DOHH2 (cell line): ENCODE measurements at regions not wholly inside any gene's neighbourhood (a gene's known extent, or its start where the extent isn't known, plus 50 kb on each side); places are given as distances from the start of the nearest gene placed in this dataset.

Experiments
- H3F3A ChIP-seq: fragments of 200-600 bp; sonication (generic), shearing (Covaris generic); 2 replicates; pipeline ENCODE4 v1.6.0; 2016; ENCODE audit warnings: antibody characterized with exemption, mild to moderate bottlenecking; ENCODE audit not compliant: control insufficient read depth, insufficient read depth
- H3K27ac ChIP-seq: fragments of 200-600 bp; sonication (generic); 2 replicates; pipeline ENCODE4 v1.5.1; 2014; ENCODE audit warnings: low read depth, mild to moderate bottlenecking, low read length, moderate library complexity
- H3K27me3 ChIP-seq: fragments of 200-600 bp; sonication (generic); 2 replicates; pipeline ENCODE4 v1.6.1; 2014; ENCODE audit warnings: mild to moderate bottlenecking, low read length, mixed read lengths; ENCODE audit not compliant: control insufficient read depth
- H3K36me3 ChIP-seq: fragments of 200-600 bp; sonication (generic); 2 replicates; pipeline ENCODE4 v1.6.1; 2014; ENCODE audit warnings: mild to moderate bottlenecking, low read length, moderate library complexity, mixed read lengths; ENCODE audit not compliant: control insufficient read depth
- H3K4me1 ChIP-seq: fragments of 200-600 bp; sonication (generic); 2 replicates; pipeline ENCODE4 v1.6.1; 2014; ENCODE audit warnings: mild to moderate bottlenecking, low read length, mixed read lengths; ENCODE audit not compliant: control insufficient read depth
- H3K4me2 ChIP-seq: fragments of 200-600 bp; sonication (generic); 2 replicates; pipeline ENCODE4 v1.6.0; 2014; ENCODE audit warnings: mild to moderate bottlenecking, low read length, moderate library complexity
- H3K4me3 ChIP-seq: fragments of 200-600 bp; sonication (generic); 2 replicates; pipeline ENCODE4 v1.5.1; 2014; ENCODE audit warnings: mild to moderate bottlenecking, low read length, mixed read lengths
- H3K79me2 ChIP-seq: fragments of 200-600 bp; sonication (generic); 2 replicates; pipeline ENCODE4 v1.6.1; 2014; ENCODE audit warnings: mild to moderate bottlenecking, low read length, mixed read lengths; ENCODE audit not compliant: control insufficient read depth
- H3K9me2 ChIP-seq: fragments of 200-600 bp; sonication (generic); replicated peaks from 2 replicates; pipeline ENCODE4 v1.6.1; 2014; ENCODE audit warnings: mild to moderate bottlenecking, low read length, mixed read lengths; ENCODE audit not compliant: control insufficient read depth
- H3K9me3 ChIP-seq: fragments of 200-600 bp; sonication (generic); 2 replicates; pipeline ENCODE4 v1.6.1; 2014; ENCODE audit warnings: antibody characterized with exemption, low read length, mixed read lengths; ENCODE audit not compliant: control insufficient read depth, insufficient read depth
- H4K20me1 ChIP-seq: fragments of 200-600 bp; sonication (generic); 2 replicates; pipeline ENCODE4 v1.6.0; 2014; ENCODE audit warnings: low read depth, mild to moderate bottlenecking, antibody characterized with exemption, low read length, moderate library complexity; ENCODE audit not compliant: control insufficient read depth, insufficient read depth
- EZH2phosphoT487 ChIP-seq: fragments of 200-600 bp; sonication (generic); IDR thresholded peaks from 2 replicates; pipeline ENCODE4 v1.6.1; 2017; ENCODE audit warnings: borderline replicate concordance, mild to moderate bottlenecking, antibody characterized with exemption, low read length, moderate library complexity, mixed read lengths
- TF ChIP-seq, protein P1 (sequence below): fragments of 200-600 bp; sonication (generic); IDR thresholded peaks from one replicate; pipeline ENCODE4 v1.5.1; 2014; ENCODE audit warnings: antibody characterized with exemption, mild to moderate bottlenecking, low read depth, low read length; ENCODE audit not compliant: poor library complexity, severe bottlenecking

DNA sequence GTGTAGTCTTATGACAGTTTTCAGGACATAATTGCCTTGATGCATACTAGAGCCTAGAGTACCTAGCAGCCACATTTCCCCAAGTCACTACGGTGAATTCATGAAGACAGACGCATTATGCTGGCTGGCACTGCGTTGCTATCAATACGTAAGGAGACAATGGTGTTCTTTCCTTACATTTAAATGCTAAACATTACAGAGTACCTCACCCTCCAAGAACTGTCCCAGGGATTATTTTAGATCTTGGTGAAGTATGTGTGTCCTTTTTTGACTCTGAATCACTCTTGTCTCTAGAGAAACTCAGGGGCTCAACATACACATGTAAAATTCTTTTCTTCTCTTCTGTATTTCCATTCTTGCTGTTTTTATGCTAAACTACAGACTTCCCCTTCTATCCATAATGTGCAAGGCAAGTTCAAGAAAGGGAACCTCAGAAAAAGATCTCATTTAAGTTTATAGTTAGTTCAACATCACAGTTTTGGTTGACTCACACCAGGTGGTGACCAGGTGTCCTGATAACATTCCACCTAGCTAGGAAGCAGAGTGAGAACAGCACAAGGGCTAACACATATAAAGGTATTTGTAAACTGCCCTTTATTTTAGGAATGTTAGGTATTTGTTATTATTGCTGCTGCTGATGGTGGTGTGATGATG, 212.4 kb upstream of the HNRNPA3 start:
- peaks cover 4% of the 10 kb centered on the region; the same call in 1 of the 2 replicates for H3K27me3 ChIP-seq
- TF ChIP-seq EZH2phosphoT487 = no peak
- TF ChIP-seq, protein P1, sequence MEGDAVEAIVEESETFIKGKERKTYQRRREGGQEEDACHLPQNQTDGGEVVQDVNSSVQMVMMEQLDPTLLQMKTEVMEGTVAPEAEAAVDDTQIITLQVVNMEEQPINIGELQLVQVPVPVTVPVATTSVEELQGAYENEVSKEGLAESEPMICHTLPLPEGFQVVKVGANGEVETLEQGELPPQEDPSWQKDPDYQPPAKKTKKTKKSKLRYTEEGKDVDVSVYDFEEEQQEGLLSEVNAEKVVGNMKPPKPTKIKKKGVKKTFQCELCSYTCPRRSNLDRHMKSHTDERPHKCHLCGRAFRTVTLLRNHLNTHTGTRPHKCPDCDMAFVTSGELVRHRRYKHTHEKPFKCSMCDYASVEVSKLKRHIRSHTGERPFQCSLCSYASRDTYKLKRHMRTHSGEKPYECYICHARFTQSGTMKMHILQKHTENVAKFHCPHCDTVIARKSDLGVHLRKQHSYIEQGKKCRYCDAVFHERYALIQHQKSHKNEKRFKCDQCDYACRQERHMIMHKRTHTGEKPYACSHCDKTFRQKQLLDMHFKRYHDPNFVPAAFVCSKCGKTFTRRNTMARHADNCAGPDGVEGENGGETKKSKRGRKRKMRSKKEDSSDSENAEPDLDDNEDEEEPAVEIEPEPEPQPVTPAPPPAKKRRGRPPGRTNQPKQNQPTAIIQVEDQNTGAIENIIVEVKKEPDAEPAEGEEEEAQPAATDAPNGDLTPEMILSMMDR = no peak
- no peaks in the 10 kb centered on the region for H3F3A ChIP-seq
- H3K4me1 ChIP-seq = no peaks in the 10 kb centered on the region
- no peak overlapping the region for H3K27ac ChIP-seq
- no peaks in the 10 kb centered on the region for H3K79me2 ChIP-seq
- H3K36me3 ChIP-seq = no peaks in the 10 kb centered on the region
- no peaks in the 10 kb centered on the region; the same call in 1 of the 2 replicates for H3K9me2 ChIP-seq
- no peak overlapping the region for H3K4me3 ChIP-seq
- no peak overlapping the region for H3K4me2 ChIP-seq
- no peaks in the 10 kb centered on the region for H4K20me1 ChIP-seq
- no peaks in the 10 kb centered on the region for H3K9me3 ChIP-seq

GRCh38 chr2:177000715-177001072, 211.9 kb upstream of the HNRNPA3 start:
- Histone ChIP-seq H3F3A (no peaks in the 10 kb centered on the region), H3K27ac (no peak overlapping the region), H3K36me3 (no peaks in the 10 kb centered on the region), H4K20me1 (no peaks in the 10 kb centered on the region), H3K9me3 (no peaks in the 10 kb centered on the region), H3K79me2 (no peaks in the 10 kb centered on the region), H3K9me2 (no peaks in the 10 kb centered on the region; the same call in 1 of the 2 replicates), H3K27me3 (peaks cover 4% of the 10 kb centered on the region; the same call in 1 of the 2 replicates), H3K4me2 (no peak overlapping the region), H3K4me1 (no peaks in the 10 kb centered on the region), H3K4me3 (no peak overlapping the region)
- TF ChIP-seq, protein P1 = no peak
- no peak for TF ChIP-seq EZH2phosphoT487

GRCh38 chr2:177001334-177001733, 211.3 kb upstream of the HNRNPA3 start:
- peaks cover 4% of the 10 kb centered on the region; the same call in 1 of the 2 replicates for H3K27me3 ChIP-seq
- no peaks in the 10 kb centered on the region for H3F3A ChIP-seq
- H3K36me3 ChIP-seq = no peaks in the 10 kb centered on the region
- no peaks in the 10 kb centered on the region; the same call in 1 of the 2 replicates for H3K9me2 ChIP-seq
- H3K27ac ChIP-seq = no peak overlapping the region
- no peak overlapping the region for H3K4me3 ChIP-seq
- no peaks in the 10 kb centered on the region for H3K9me3 ChIP-seq
- TF ChIP-seq, protein P1 = no peak
- no peak for TF ChIP-seq EZH2phosphoT487
- no peak overlapping the region for H3K4me2 ChIP-seq
- no peaks in the 10 kb centered on the region for H3K79me2 ChIP-seq
- H4K20me1 ChIP-seq = no peaks in the 10 kb centered on the region
- no peaks in the 10 kb centered on the region for H3K4me1 ChIP-seq
